CD14-positive monocyte (primary cell): ENCODE measurements at regions not wholly inside any gene's neighbourhood (a gene's known extent, or its start where the extent isn't known, plus 50 kb on each side); places are given as distances from the start of the nearest gene placed in this dataset.

Experiments
- DNase-seq, 3 donors: peaks; one replicate each; pipeline ENCODE4 v3.0.0-alpha.2; 2011 to 2022
- H2AFZ ChIP-seq: 2 replicates; pipeline ENCODE4 v1.6.0; 2012; ENCODE audit warnings: mild to moderate bottlenecking, low read depth, low read length, inconsistent platforms; ENCODE audit not compliant: insufficient read depth, poor library complexity, severe bottlenecking
- H3K27ac ChIP-seq, 2 donors: 1 replicate in 1 of 2; 2 replicates in 1 of 2; pipeline ENCODE4 v1.5.1; 2012 to 2013; ENCODE audit warnings: low read length in 2 of 2, control low read depth in 1 of 2, inconsistent platforms in 1 of 2, low read depth in 1 of 2, mild to moderate bottlenecking in 1 of 2
- H3K27me3 ChIP-seq, 2 donors: one replicate each; pipeline versions ENCODE4 v1.6.0 to v1.6.1; 2011 to 2013; ENCODE audit warnings: low read length in 2 of 2; ENCODE audit not compliant: control insufficient read depth in 2 of 2, insufficient read depth in 2 of 2
- H3K36me3 ChIP-seq, 2 donors: replicated peaks in 1 of 2; 1 replicate in 1 of 2; 2 replicates in 1 of 2; pipeline versions ENCODE4 v1.5.1 to v1.6.1; 2012 to 2013; ENCODE audit warnings: low read length in 2 of 2, control low read depth in 1 of 2, inconsistent platforms in 1 of 2, mild to moderate bottlenecking in 1 of 2; ENCODE audit not compliant: insufficient read depth in 2 of 2, control insufficient read depth in 1 of 2
- H3K4me1 ChIP-seq, 2 donors: 1 replicate in 1 of 2; 2 replicates in 1 of 2; pipeline versions ENCODE4 v1.5.1 to v1.6.1; 2012 to 2013; ENCODE audit warnings: low read length in 2 of 2, control low read depth in 1 of 2, inconsistent platforms in 1 of 2, mild to moderate bottlenecking in 1 of 2, moderate library complexity in 1 of 2; ENCODE audit not compliant: insufficient read depth in 2 of 2, control insufficient read depth in 1 of 2
- H3K4me2 ChIP-seq: replicated peaks from 2 replicates; pipeline ENCODE3; 2012; ENCODE audit warnings: low read length, moderate library complexity, mild to moderate bottlenecking; ENCODE audit not compliant: poor library complexity, severe bottlenecking; ENCODE audit errors: extremely low read depth
- H3K4me3 ChIP-seq, 3 experiments: fragments of 200-600 bp in 1 of 3; sonication (generic) in 1 of 3; replicated peaks in 1 of 3; 1 replicate in 2 of 3; 2 replicates in 1 of 3; pipeline ENCODE4 v1.5.1; 2011 to 2013; ENCODE audit warnings: low read length in 3 of 3, mild to moderate bottlenecking in 3 of 3, control low read depth in 2 of 3, low read depth in 2 of 3, inconsistent platforms in 1 of 3, moderate library complexity in 1 of 3
- H3K79me2 ChIP-seq: 2 replicates; pipeline ENCODE4 v1.6.0; 2012; ENCODE audit warnings: mild to moderate bottlenecking, control low read depth, inconsistent platforms, low read length, moderate library complexity; ENCODE audit not compliant: insufficient read depth
- H3K9ac ChIP-seq: 2 replicates; pipeline ENCODE4 v1.6.0; 2017; ENCODE audit warnings: low read length, mild to moderate bottlenecking; ENCODE audit not compliant: insufficient read depth, poor library complexity, severe bottlenecking
- H3K9me3 ChIP-seq, 2 donors: replicated peaks in 1 of 2; 1 replicate in 1 of 2; 2 replicates in 1 of 2; pipeline versions ENCODE4 v1.5.1 to v1.6.1; 2012 to 2013; ENCODE audit warnings: low read length in 2 of 2, control low read depth in 1 of 2; ENCODE audit not compliant: control insufficient read depth in 1 of 2, insufficient read depth in 1 of 2
- H4K20me1 ChIP-seq: 2 replicates; pipeline ENCODE4 v1.6.0; 2012; ENCODE audit warnings: mild to moderate bottlenecking, low read length, control low read depth, moderate library complexity; ENCODE audit not compliant: insufficient read depth
- H3K27ac Mint-ChIP-seq, 7 donors: one replicate each; pipeline ENCODE4 v1.8.0; 2020; ENCODE audit warnings: mild to moderate bottlenecking in 7 of 7, mixed read lengths in 7 of 7, moderate library complexity in 6 of 7, inconsistent platforms in 2 of 7
- H3K27me3 Mint-ChIP-seq, 3 donors: one replicate each; pipeline ENCODE4 v1.8.0; 2021 to 2022; ENCODE audit warnings: low read depth in 3 of 3, mild to moderate bottlenecking in 3 of 3, mixed read lengths in 3 of 3, moderate library complexity in 3 of 3, inconsistent platforms in 1 of 3
- H3K36me3 Mint-ChIP-seq, 2 donors: one replicate each; pipeline ENCODE4 v1.8.0; 2020; ENCODE audit warnings: mixed read lengths in 2 of 2, inconsistent platforms in 1 of 2, mild to moderate bottlenecking in 1 of 2
- H3K4me1 Mint-ChIP-seq: one replicate; pipeline ENCODE4 v1.8.0; 2020; ENCODE audit warnings: mild to moderate bottlenecking, mixed read lengths
- H3K4me3 Mint-ChIP-seq, 2 donors: one replicate each; pipeline ENCODE4 v1.8.0; 2020; ENCODE audit warnings: mild to moderate bottlenecking in 2 of 2, mixed read lengths in 2 of 2, moderate library complexity in 1 of 2
- H3K9me3 Mint-ChIP-seq, 7 donors: one replicate each; pipeline ENCODE4 v1.8.0; 2020 to 2022; ENCODE audit warnings: mixed read lengths in 7 of 7, mild to moderate bottlenecking in 6 of 7, moderate library complexity in 6 of 7, inconsistent platforms in 2 of 7
- WGBS: methylation state at CpG from one replicate; pipeline ENCODE4 v1.1.5; 2013; ENCODE audit warnings: missing lambda C conversion rate; ENCODE audit not compliant: insufficient coverage; 5-methylcytosine and 5-hydroxymethylcytosine counted together
- intact Hi-C, 2 donors: fragments of 100-400 bp; cut with micrococcal nuclease; formaldehyde crosslinking; loops; one replicate each; pipeline versions ENCODE4 v1.15.0 to v1.15.1; 2023
- TF ChIP-seq, protein P1 (sequence below): fragments of 200-600 bp; IDR thresholded peaks from one replicate; pipeline ENCODE4 v1.8.0; 2022; ENCODE audit warnings: antibody characterized with exemption, mild to moderate bottlenecking

DNA sequence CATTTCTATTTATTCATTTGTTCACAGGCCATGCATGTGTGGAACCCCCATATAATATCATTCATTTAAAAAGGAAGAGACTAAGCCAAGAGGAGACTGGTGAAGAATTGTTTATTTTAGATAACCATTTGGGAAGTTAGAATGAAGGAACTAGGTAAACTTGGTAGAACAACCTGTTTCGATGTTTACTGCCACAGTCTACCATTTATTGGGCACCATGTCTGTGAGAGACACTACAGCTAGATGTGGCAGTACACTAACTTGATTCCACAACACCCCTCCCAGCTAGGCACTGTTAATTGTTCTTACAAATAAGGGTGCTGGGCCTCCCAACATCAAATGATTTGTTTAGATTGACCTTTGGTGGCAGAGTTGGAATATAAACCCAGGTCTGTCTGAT, 592.4 kb downstream of the EPM2A start:
- intact Hi-C loops = no loop called here
- H2AFZ ChIP-seq = no peak overlapping the region
- no peaks in the 10 kb centered on the region for H3K36me3 ChIP-seq
- Mint-ChIP-seq H3K27ac (no peak overlapping the region), H3K4me1 (peaks cover 9% of the 10 kb centered on the region), H3K4me3 (no peak overlapping the region), H3K9me3 (peaks cover 0 to 2% (median 0%) of the 10 kb centered on the region in 7 donors), H3K36me3 (no peaks in the 10 kb centered on the region), H3K27me3 (no peaks in the 10 kb centered on the region)
- no peak overlapping the region for H3K4me3 ChIP-seq
- peaks cover 8 to 10% of the 10 kb centered on the region in 2 donors for H3K4me1 ChIP-seq
- TF ChIP-seq, protein P1, sequence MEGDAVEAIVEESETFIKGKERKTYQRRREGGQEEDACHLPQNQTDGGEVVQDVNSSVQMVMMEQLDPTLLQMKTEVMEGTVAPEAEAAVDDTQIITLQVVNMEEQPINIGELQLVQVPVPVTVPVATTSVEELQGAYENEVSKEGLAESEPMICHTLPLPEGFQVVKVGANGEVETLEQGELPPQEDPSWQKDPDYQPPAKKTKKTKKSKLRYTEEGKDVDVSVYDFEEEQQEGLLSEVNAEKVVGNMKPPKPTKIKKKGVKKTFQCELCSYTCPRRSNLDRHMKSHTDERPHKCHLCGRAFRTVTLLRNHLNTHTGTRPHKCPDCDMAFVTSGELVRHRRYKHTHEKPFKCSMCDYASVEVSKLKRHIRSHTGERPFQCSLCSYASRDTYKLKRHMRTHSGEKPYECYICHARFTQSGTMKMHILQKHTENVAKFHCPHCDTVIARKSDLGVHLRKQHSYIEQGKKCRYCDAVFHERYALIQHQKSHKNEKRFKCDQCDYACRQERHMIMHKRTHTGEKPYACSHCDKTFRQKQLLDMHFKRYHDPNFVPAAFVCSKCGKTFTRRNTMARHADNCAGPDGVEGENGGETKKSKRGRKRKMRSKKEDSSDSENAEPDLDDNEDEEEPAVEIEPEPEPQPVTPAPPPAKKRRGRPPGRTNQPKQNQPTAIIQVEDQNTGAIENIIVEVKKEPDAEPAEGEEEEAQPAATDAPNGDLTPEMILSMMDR = no peak
- no peaks in the 10 kb centered on the region for H3K79me2 ChIP-seq
- no peaks in the 10 kb centered on the region for H4K20me1 ChIP-seq
- WGBS = no CpG with 5 or more reads among the region's 1 CpG
- no peaks in the 10 kb centered on the region for H3K9me3 ChIP-seq
- no peak overlapping the region for H3K9ac ChIP-seq
- no peak overlapping the region for H3K4me2 ChIP-seq
- no peak overlapping the region for H3K27ac ChIP-seq
- no peak for DNase-seq
- H3K27me3 ChIP-seq = no peaks in the 10 kb centered on the region

GRCh38 chr6:145143379-145143778, 591.9 kb downstream of the EPM2A start:
- peaks cover 0 to 4% (median 0%) of the 10 kb centered on the region in 7 donors for H3K9me3 Mint-ChIP-seq
- no CpG with 5 or more reads among the region's 3 CpGs for WGBS
- Histone ChIP-seq H3K27ac (no peak overlapping the region), H4K20me1 (no peaks in the 10 kb centered on the region), H3K36me3 (no peaks in the 10 kb centered on the region), H3K4me3 (no peak overlapping the region), H2AFZ (no peak overlapping the region), H3K9ac (no peak overlapping the region), H3K4me2 (no peak overlapping the region), H3K27me3 (no peaks in the 10 kb centered on the region), H3K9me3 (no peaks in the 10 kb centered on the region), H3K4me1 (peaks cover 12 to 14% of the 10 kb centered on the region in 2 donors), H3K79me2 (no peaks in the 10 kb centered on the region)
- no peak overlapping the region for H3K27ac Mint-ChIP-seq
- H3K4me3 Mint-ChIP-seq = no peak overlapping the region
- H3K27me3 Mint-ChIP-seq = no peaks in the 10 kb centered on the region
- TF ChIP-seq, protein P1 = no peak
- H3K4me1 Mint-ChIP-seq = peaks cover 14% of the 10 kb centered on the region
- H3K36me3 Mint-ChIP-seq = no peaks in the 10 kb centered on the region
- intact Hi-C loops = no loop called here
- no peak for DNase-seq
